Suprapubic skin (tissue), 4 donors: ENCODE measurements at regions not wholly inside any gene's neighbourhood (a gene's known extent, or its start where the extent isn't known, plus 50 kb on each side); places are given as distances from the start of the nearest gene placed in this dataset.

Source experiments
- CTCF ChIP-seq, 2 donors: fragments of 200-600 bp in 1 of 2; fragments of 450-650 bp in 1 of 2; sonication (generic) in 1 of 2; IDR thresholded peaks; one replicate each; pipeline ENCODE4 v1.5.1; 2016 to 2019; ENCODE audit warnings: antibody characterized with exemption in 2 of 2, mild to moderate bottlenecking in 1 of 2, moderate library complexity in 1 of 2
- EP300 ChIP-seq: sonication (generic); formaldehyde crosslinking; IDR thresholded peaks from one replicate; pipeline ENCODE4 v1.6.1; 2017; ENCODE audit warnings: antibody characterized with exemption
- POLR2A ChIP-seq, 2 donors: fragments of 450-650 bp; IDR thresholded peaks; one replicate each; pipeline ENCODE4 v1.6.1; 2017; ENCODE audit warnings: antibody characterized with exemption in 2 of 2, mild to moderate bottlenecking in 2 of 2, moderate library complexity in 2 of 2
- POLR2AphosphoS5 ChIP-seq, 3 donors: sonication (generic); formaldehyde crosslinking; IDR thresholded peaks; one replicate each; pipeline ENCODE4 v1.6.1; 2017; ENCODE audit warnings: antibody characterized with exemption in 3 of 3

DNA sequence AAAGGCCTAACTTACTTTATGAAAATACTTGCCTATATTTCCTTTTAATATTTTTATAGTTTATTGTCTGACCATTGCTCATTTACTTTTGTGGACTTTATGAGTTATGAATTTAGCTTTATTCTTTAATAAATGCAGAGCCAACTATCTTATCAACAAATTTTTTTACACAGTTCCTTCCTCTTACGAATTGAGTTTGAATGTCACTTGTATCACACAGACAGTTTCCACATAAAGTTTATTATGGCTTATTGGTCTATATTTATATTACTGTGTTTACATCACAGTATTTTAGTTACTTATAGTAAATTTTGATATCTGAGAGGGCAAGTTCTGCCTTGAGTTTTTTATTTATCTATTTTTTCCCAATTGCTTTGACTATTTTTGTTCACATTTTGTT, 450.6 kb downstream of the C4orf33 start:
- TF ChIP-seq CTCF (IDR thresholded peaks at IDR 0.05) = no peak
- no peak for TF ChIP-seq POLR2A (IDR thresholded peaks at IDR 0.05)
- no peak for TF ChIP-seq POLR2AphosphoS5 (IDR thresholded peaks at IDR 0.05)
- TF ChIP-seq EP300 = no peak
